PC-9 (cell line): ENCODE measurements at regions not wholly inside any gene's neighbourhood (a gene's known extent, or its start where the extent isn't known, plus 50 kb on each side); places are given as distances from the start of the nearest gene placed in this dataset.

Experiments used
- BruUV-seq: library from RNA; stranded (reverse); fragments of 400-500 nt; replicated peaks from 2 replicates; lab custom pipeline; 2021; lab: Mats Ljungman, UMichigan
- CTCF ChIA-PET: fragments of 300-600 bp; sonication (Branson Sonifier 250); formaldehyde crosslinking; loops from one replicate; lab custom pipeline; 2022; ENCODE audit warnings: antibody characterized with exemption; lab: Charles Lee
- POLR2A ChIA-PET: fragments of 300-600 bp; sonication (Branson Sonifier 250); formaldehyde crosslinking; loops from one replicate; lab custom pipeline; 2022; ENCODE audit warnings: antibody characterized with exemption; ENCODE audit not compliant: unreplicated experiment; lab: Charles Lee
- DNase-seq, 2 experiments: peaks; one replicate each; pipeline versions ENCODE4 v3.0.0 to v3.0.0-alpha.2; 2015 to 2022; ENCODE audit warnings: mixed read lengths in 1 of 2
- H2AFZ ChIP-seq: fragments of 200-600 bp; sonication (generic); 2 replicates; pipeline ENCODE4 v1.8.1; 2017; ENCODE audit warnings: antibody characterized with exemption
- H3F3A ChIP-seq: fragments of 200-600 bp; sonication (generic); 2 replicates; pipeline ENCODE4 v1.8.1; 2017; ENCODE audit warnings: antibody characterized with exemption, mild to moderate bottlenecking, low read depth; ENCODE audit not compliant: insufficient read depth
- H3K27ac ChIP-seq: fragments of 200-600 bp; sonication (generic); 2 replicates; pipeline ENCODE4 v1.6.1; 2016; ENCODE audit warnings: mixed run types
- H3K27me3 ChIP-seq: fragments of 200-600 bp; sonication (generic); 2 replicates; pipeline ENCODE4 v1.6.1; 2016; ENCODE audit warnings: low read depth, mixed run types; ENCODE audit not compliant: insufficient read depth
- H3K36me3 ChIP-seq: fragments of 200-600 bp; sonication (generic); 2 replicates; pipeline ENCODE4 v1.6.1; 2016; ENCODE audit warnings: low read depth, mixed run types
- H3K4me1 ChIP-seq: fragments of 200-600 bp; sonication (generic); replicated peaks from 2 replicates; pipeline ENCODE4 v1.6.1; 2016; ENCODE audit warnings: mixed run types; ENCODE audit not compliant: insufficient read depth
- H3K4me2 ChIP-seq: fragments of 200-600 bp; sonication (generic); 2 replicates; pipeline ENCODE4 v1.6.1; 2017; ENCODE audit warnings: mixed run types
- H3K4me3 ChIP-seq: fragments of 200-600 bp; sonication (generic); 2 replicates; pipeline ENCODE4 v1.6.1; 2016; ENCODE audit warnings: mixed run types
- H3K79me2 ChIP-seq: fragments of 200-600 bp; sonication (generic); 2 replicates; pipeline ENCODE4 v1.6.1; 2017; ENCODE audit warnings: low read depth, mixed run types
- H3K9me2 ChIP-seq: fragments of 200-600 bp; sonication (generic); 2 replicates; pipeline ENCODE4 v1.8.1; 2017; ENCODE audit warnings: mild to moderate bottlenecking; ENCODE audit not compliant: insufficient read depth
- H3K9me3 ChIP-seq: fragments of 200-600 bp; sonication (generic); 2 replicates; pipeline ENCODE4 v1.8.1; 2016; ENCODE audit warnings: low read depth; ENCODE audit not compliant: insufficient read depth
- H4K20me1 ChIP-seq: fragments of 200-600 bp; sonication (generic); 2 replicates; pipeline ENCODE4 v1.8.1; 2017; ENCODE audit not compliant: insufficient read depth
- EZH2 ChIP-seq: fragments of 200-600 bp; sonication (generic); IDR thresholded peaks from 2 replicates; pipeline ENCODE4 v1.8.0; 2017; ENCODE audit warnings: antibody characterized with exemption, low read depth
- intact Hi-C: fragments of 100-400 bp; cut with micrococcal nuclease; formaldehyde crosslinking; loops from one replicate; pipeline ENCODE4 v1.10.0; 2022; ENCODE audit not compliant: unreplicated experiment
- TF ChIP-seq, protein P1 (sequence below): fragments of 200-600 bp; sonication (generic); conservative IDR thresholded peaks from 2 replicates; pipeline ENCODE4 v1.6.1; 2017; ENCODE audit warnings: mixed run types, antibody characterized with exemption, mild to moderate bottlenecking, moderate library complexity

DNA sequence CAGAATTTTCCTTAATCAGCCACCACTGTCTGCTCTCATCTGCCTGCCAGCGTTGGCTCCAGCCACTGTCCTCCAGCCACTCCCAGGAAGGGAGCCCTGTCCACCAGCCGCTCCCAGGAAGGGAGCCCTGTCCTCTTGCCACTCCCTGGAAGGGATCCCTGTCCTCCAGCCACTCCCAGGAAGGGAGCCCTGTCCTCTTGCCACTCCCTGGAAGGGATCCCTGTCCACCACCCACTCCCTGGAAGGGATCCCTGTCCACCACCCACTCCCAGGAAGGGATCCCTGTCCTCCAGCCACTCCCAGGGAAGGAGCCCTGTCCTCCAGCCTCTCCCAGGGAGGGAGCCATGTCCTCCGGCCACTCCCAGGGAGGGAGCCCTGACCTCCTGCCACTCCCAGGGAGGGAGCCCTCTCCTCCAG lies 726.5 kb downstream of the PTPRU start:
- Histone ChIP-seq H4K20me1 (no peaks in the 10 kb centered on the region), H3F3A (no peaks in the 10 kb centered on the region), H3K27ac (no peak overlapping the region), H3K9me3 (no peaks in the 10 kb centered on the region), H3K4me2 (no peak overlapping the region), H3K79me2 (no peaks in the 10 kb centered on the region), H3K36me3 (no peaks in the 10 kb centered on the region), H3K27me3 (no peaks in the 10 kb centered on the region), H3K4me3 (no peak overlapping the region), H3K4me1 (no peaks in the 10 kb centered on the region), H3K9me2 (no peaks in the 10 kb centered on the region), H2AFZ (no peak overlapping the region)
- intact Hi-C loops = no loop called here
- no peak for DNase-seq
- ChIA-PET POLR2A (no interaction called here), CTCF (no interaction called here)
- BruUV-seq = no TSS peak
- TF ChIP-seq, protein P1, sequence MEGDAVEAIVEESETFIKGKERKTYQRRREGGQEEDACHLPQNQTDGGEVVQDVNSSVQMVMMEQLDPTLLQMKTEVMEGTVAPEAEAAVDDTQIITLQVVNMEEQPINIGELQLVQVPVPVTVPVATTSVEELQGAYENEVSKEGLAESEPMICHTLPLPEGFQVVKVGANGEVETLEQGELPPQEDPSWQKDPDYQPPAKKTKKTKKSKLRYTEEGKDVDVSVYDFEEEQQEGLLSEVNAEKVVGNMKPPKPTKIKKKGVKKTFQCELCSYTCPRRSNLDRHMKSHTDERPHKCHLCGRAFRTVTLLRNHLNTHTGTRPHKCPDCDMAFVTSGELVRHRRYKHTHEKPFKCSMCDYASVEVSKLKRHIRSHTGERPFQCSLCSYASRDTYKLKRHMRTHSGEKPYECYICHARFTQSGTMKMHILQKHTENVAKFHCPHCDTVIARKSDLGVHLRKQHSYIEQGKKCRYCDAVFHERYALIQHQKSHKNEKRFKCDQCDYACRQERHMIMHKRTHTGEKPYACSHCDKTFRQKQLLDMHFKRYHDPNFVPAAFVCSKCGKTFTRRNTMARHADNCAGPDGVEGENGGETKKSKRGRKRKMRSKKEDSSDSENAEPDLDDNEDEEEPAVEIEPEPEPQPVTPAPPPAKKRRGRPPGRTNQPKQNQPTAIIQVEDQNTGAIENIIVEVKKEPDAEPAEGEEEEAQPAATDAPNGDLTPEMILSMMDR = no peak
- TF ChIP-seq EZH2 = no peak

DNA sequence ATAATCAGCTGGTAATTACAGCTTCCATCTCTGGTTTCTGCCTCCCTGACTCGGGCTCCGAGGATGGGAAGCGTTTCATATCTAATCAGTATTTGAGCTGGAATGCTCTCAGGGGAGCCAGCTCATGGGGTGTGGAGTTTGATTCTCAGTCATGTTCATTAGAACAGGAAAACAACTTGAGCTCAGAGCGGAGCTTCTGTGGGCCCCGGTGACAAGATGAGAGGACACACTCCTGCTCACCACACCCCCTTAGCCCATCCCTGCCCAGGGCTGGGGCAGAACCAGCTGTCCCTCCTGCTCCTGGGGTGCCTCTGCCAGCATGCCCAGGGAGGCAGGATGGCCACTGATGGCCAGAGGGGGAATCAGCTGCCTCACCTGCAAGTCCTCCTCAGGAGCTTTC lies 726.0 kb downstream of the PTPRU start:
- Histone ChIP-seq H3K9me2 (no peaks in the 10 kb centered on the region), H2AFZ (no peak overlapping the region), H3K36me3 (no peaks in the 10 kb centered on the region), H3K9me3 (no peaks in the 10 kb centered on the region), H3K4me2 (no peak overlapping the region), H3K27ac (no peak overlapping the region), H3F3A (no peaks in the 10 kb centered on the region), H3K79me2 (no peaks in the 10 kb centered on the region), H3K4me3 (no peak overlapping the region), H4K20me1 (no peaks in the 10 kb centered on the region), H3K27me3 (no peaks in the 10 kb centered on the region), H3K4me1 (no peaks in the 10 kb centered on the region)
- CTCF ChIA-PET = no interaction called here
- BruUV-seq = no TSS peak
- intact Hi-C loops = no loop called here
- TF ChIP-seq, protein P1 = no peak
- TF ChIP-seq EZH2 = no peak
- POLR2A ChIA-PET = no interaction called here
- DNase-seq = no peak

DNA sequence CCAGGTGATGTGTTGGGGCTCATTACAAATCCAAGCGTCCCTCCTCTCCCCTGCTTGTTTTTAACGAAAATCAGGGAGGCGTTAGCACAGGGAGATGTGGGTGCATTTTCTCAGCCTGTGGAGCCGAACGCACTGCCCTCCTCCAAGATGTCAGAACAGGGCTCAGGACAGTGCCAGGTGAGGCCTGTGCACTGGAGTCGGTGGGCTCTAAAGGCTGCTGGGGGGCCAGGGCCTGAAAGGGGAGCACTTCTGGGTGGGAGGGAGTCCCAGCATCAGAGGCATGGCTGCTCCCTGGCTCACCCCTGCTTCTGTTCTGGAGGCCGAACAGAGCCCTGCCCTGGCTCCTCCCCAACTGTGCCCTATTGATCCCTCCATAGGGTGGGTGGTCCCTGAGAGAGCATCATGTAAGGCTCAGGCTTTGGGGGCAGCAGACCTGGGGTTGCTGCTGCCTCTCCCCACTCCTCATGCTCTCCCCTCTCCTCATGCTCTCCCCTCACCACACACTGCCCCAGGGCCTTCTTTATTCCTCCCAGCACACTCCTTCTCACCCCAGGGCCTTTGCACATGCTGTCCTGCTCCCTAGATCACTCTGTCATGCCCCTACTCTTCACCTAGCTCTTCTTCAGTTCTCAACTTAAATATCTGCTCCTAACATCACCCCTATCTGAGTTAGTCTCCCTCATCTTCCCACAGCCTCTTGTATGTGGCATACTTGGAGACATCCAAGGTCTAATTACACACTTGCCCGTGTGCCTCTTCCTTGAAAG lies 725.2 kb downstream of the PTPRU start:
- intact Hi-C loops = no loop called here
- H3K9me3 ChIP-seq = no peaks in the 10 kb centered on the region
- no peaks in the 10 kb centered on the region for H3K36me3 ChIP-seq
- no peaks in the 10 kb centered on the region for H3K79me2 ChIP-seq
- H3K4me3 ChIP-seq = no peak overlapping the region
- H3K27me3 ChIP-seq = no peaks in the 10 kb centered on the region
- BruUV-seq = no TSS peak
- TF ChIP-seq EZH2 = no peak
- TF ChIP-seq, protein P1 = no peak
- CTCF ChIA-PET = no interaction called here
- no peaks in the 10 kb centered on the region for H3K4me1 ChIP-seq
- POLR2A ChIA-PET = no interaction called here
- DNase-seq = no peak
- H2AFZ ChIP-seq = no peak overlapping the region
- H3K9me2 ChIP-seq = no peaks in the 10 kb centered on the region
- H3K4me2 ChIP-seq = no peak overlapping the region
- H3F3A ChIP-seq = no peaks in the 10 kb centered on the region
- H4K20me1 ChIP-seq = no peaks in the 10 kb centered on the region
- no peak overlapping the region for H3K27ac ChIP-seq
